Thyroid gland (tissue), 4 donors: ENCODE measurements at regions not wholly inside any gene's neighbourhood (a gene's known extent, or its start where the extent isn't known, plus 50 kb on each side); places are given as distances from the start of the nearest gene placed in this dataset.

Experiments used
- POLR2A ChIP-seq, 2 donors: fragments of 450-650 bp; IDR thresholded peaks; one replicate each; pipeline ENCODE4 v1.6.1; 2017; ENCODE audit warnings: antibody characterized with exemption in 2 of 2, mild to moderate bottlenecking in 2 of 2, moderate library complexity in 1 of 2
- TF ChIP-seq, protein P1 (sequence below), 6 experiments: fragments of 200-600 bp in 3 of 6; fragments of 450-650 bp in 3 of 6; sonication (generic) in 3 of 6; IDR thresholded peaks; one replicate each; pipeline ENCODE4 v1.5.1; 2016 to 2019; ENCODE audit warnings: antibody characterized with exemption in 6 of 6, mild to moderate bottlenecking in 2 of 6, inconsistent platforms in 1 of 6, moderate library complexity in 1 of 6

GRCh38 chr20:22910287-22910852, 124.7 kb upstream of the SSTR4 start:
- TF ChIP-seq, protein P1, sequence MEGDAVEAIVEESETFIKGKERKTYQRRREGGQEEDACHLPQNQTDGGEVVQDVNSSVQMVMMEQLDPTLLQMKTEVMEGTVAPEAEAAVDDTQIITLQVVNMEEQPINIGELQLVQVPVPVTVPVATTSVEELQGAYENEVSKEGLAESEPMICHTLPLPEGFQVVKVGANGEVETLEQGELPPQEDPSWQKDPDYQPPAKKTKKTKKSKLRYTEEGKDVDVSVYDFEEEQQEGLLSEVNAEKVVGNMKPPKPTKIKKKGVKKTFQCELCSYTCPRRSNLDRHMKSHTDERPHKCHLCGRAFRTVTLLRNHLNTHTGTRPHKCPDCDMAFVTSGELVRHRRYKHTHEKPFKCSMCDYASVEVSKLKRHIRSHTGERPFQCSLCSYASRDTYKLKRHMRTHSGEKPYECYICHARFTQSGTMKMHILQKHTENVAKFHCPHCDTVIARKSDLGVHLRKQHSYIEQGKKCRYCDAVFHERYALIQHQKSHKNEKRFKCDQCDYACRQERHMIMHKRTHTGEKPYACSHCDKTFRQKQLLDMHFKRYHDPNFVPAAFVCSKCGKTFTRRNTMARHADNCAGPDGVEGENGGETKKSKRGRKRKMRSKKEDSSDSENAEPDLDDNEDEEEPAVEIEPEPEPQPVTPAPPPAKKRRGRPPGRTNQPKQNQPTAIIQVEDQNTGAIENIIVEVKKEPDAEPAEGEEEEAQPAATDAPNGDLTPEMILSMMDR (IDR thresholded peaks at IDR 0.05) = no peak
- TF ChIP-seq POLR2A (IDR thresholded peaks at IDR 0.05) = no peak
